HG02759 (cell line): ENCODE measurements at regions not wholly inside any gene's neighbourhood (a gene's known extent, or its start where the extent isn't known, plus 50 kb on each side); places are given as distances from the start of the nearest gene placed in this dataset.
"Not testable (repeated sequence)": the region's sequence is repeated elsewhere in the genome, so short reads cannot be mapped to it uniquely, and the experiment has no call there.

Experiments
- ATAC-seq: cut with Tn5 transposase; IDR thresholded peaks from one replicate; pipeline ENCODE4 v1.9.1; 2021; ENCODE audit warnings: mild to moderate bottlenecking, moderate library complexity; ENCODE audit not compliant: unreplicated experiment

GRCh38 chr7:119905495-119905894, 367.5 kb upstream of the KCND2 start:
- ATAC-seq, result no peak

- ATAC-seq, result no peak
Measured at GRCh38 chr7:119908948-119909347, 364.0 kb upstream of the KCND2 start.

- not testable (repeated sequence) for ATAC-seq
Measured at GRCh38 chr7:119914119-119914518, 358.9 kb upstream of the KCND2 start.

GRCh38 chr7:119916501-119916900, 356.5 kb upstream of the KCND2 start:
- ATAC-seq, result no peak

GRCh38 chr7:119918185-119918584, 354.8 kb upstream of the KCND2 start:
- ATAC-seq, result no peak

GRCh38 chr7:119919986-119920385, 353.0 kb upstream of the KCND2 start:
- ATAC-seq, result no peak

- no peak for ATAC-seq
Measured at GRCh38 chr7:119925581-119926289, 347.2 kb upstream of the KCND2 start.

- no peak for ATAC-seq
Measured at GRCh38 chr7:119929891-119930290, 343.1 kb upstream of the KCND2 start.

GRCh38 chr7:119931230-119931824, 341.6 kb upstream of the KCND2 start:
- no peak for ATAC-seq

GRCh38 chr7:119935418-119936025, 337.5 kb upstream of the KCND2 start:
- no peak for ATAC-seq

GRCh38 chr7:119936836-119937235, 336.1 kb upstream of the KCND2 start:
- ATAC-seq, result no peak

- ATAC-seq, result no peak
Measured at GRCh38 chr7:119937745-119938144, 335.2 kb upstream of the KCND2 start.

- no peak for ATAC-seq
Measured at GRCh38 chr7:119943942-119944600, 328.9 kb upstream of the KCND2 start.

- ATAC-seq, result no peak
Measured at GRCh38 chr7:119944601-119944972, 328.4 kb upstream of the KCND2 start.

- no peak for ATAC-seq
Measured at GRCh38 chr7:119945822-119946221, 327.2 kb upstream of the KCND2 start.

- ATAC-seq, result no peak
Measured at GRCh38 chr7:119949053-119949452, 323.9 kb upstream of the KCND2 start.

GRCh38 chr7:119950390-119951041, 322.5 kb upstream of the KCND2 start:
- ATAC-seq, result not testable (repeated sequence)

GRCh38 chr7:119951614-119952013, 321.4 kb upstream of the KCND2 start:
- ATAC-seq, result not testable (repeated sequence)

GRCh38 chr7:119957335-119957734, 315.6 kb upstream of the KCND2 start:
- ATAC-seq, result no peak

GRCh38 chr7:119959811-119960210, 313.2 kb upstream of the KCND2 start:
- ATAC-seq, result no peak

- no peak for ATAC-seq
Measured at GRCh38 chr7:119963654-119964053, 309.3 kb upstream of the KCND2 start.
